Anterior cingulate cortex (tissue), 58 donors: ENCODE measurements at regions not wholly inside any gene's neighbourhood (a gene's known extent, or its start where the extent isn't known, plus 50 kb on each side); places are given as distances from the start of the nearest gene placed in this dataset.
"Not testable (repeated sequence)": the region's sequence is repeated elsewhere in the genome, so short reads cannot be mapped to it uniquely, and the experiment has no call there.

Source experiments
- DNase-seq, 58 donors: peaks; one replicate each; lab custom pipeline; 2025; lab: John Stamatoyannopoulos, UW

GRCh38 chr16:26567356-26567755 lies 499.4 kb upstream of the C16orf82 start:
- DNase-seq: peak in 1 of 58 donors; percentile 24

- DNase-seq: peak in 12 of 58 donors; percentile 1 to 17 (median 6)
Measured at GRCh38 chr16:26569793-26570192, 496.9 kb upstream of the C16orf82 start.

- no peak for DNase-seq
Measured at GRCh38 chr16:26578748-26579147, 488.0 kb upstream of the C16orf82 start.

- no peak for DNase-seq
Measured at GRCh38 chr16:26583803-26584202, 482.9 kb upstream of the C16orf82 start.

- no peak for DNase-seq
Measured at GRCh38 chr16:26593700-26594099, 473.0 kb upstream of the C16orf82 start.

GRCh38 chr16:26594666-26595065 lies 472.1 kb upstream of the C16orf82 start:
- DNase-seq: no peak

- DNase-seq: no peak
Measured at GRCh38 chr16:26595199-26595598, 471.5 kb upstream of the C16orf82 start.

GRCh38 chr16:26596033-26596432 lies 470.7 kb upstream of the C16orf82 start:
- DNase-seq: not testable (repeated sequence)

- peak in 1 of 58 donors; percentile 5 for DNase-seq
Measured at GRCh38 chr16:26598061-26598460, 468.7 kb upstream of the C16orf82 start.

GRCh38 chr16:26598998-26599784 lies 467.5 kb upstream of the C16orf82 start:
- no peak for DNase-seq

GRCh38 chr16:26599785-26600104 lies 467.0 kb upstream of the C16orf82 start:
- no peak for DNase-seq

GRCh38 chr16:26601335-26601734 lies 465.4 kb upstream of the C16orf82 start:
- no peak for DNase-seq

GRCh38 chr16:26605626-26606271 lies 461.0 kb upstream of the C16orf82 start:
- DNase-seq: no peak

GRCh38 chr16:26606381-26607150 lies 460.2 kb upstream of the C16orf82 start:
- DNase-seq: no peak

- peak in 2 of 58 donors; percentile 1 to 2 for DNase-seq
Measured at GRCh38 chr16:26614237-26614841, 452.4 kb upstream of the C16orf82 start.

- DNase-seq: no peak
Measured at GRCh38 chr16:26623442-26623841, 443.3 kb upstream of the C16orf82 start.

GRCh38 chr16:26627958-26628357 lies 438.8 kb upstream of the C16orf82 start:
- DNase-seq: no peak

- not testable (repeated sequence) for DNase-seq
Measured at GRCh38 chr16:26631365-26631764, 435.4 kb upstream of the C16orf82 start.

GRCh38 chr16:26642047-26642664 lies 424.6 kb upstream of the C16orf82 start:
- DNase-seq: no peak

- DNase-seq: no peak
Measured at GRCh38 chr16:26643519-26643918, 423.2 kb upstream of the C16orf82 start.
